Fibroblast of villous mesenchyme (primary cell): ENCODE measurements at regions not wholly inside any gene's neighbourhood (a gene's known extent, or its start where the extent isn't known, plus 50 kb on each side); places are given as distances from the start of the nearest gene placed in this dataset.
"Not testable (repeated sequence)": the region's sequence is repeated elsewhere in the genome, so short reads cannot be mapped to it uniquely, and the experiment has no call there.

ENCODE experiments used
- DNase-seq: peaks from one replicate; pipeline ENCODE4 v3.0.0-alpha.2; 2010; ENCODE audit warnings: low read depth
- H3K4me3 ChIP-seq: 2 replicates; pipeline ENCODE4 v1.5.1; 2011; ENCODE audit warnings: low read depth, mild to moderate bottlenecking, low read length
- CTCF ChIP-seq: IDR thresholded peaks from 2 replicates; pipeline ENCODE4 v1.5.1; 2012; ENCODE audit warnings: low read depth, mild to moderate bottlenecking, low read length; ENCODE audit not compliant: insufficient read depth

DNA sequence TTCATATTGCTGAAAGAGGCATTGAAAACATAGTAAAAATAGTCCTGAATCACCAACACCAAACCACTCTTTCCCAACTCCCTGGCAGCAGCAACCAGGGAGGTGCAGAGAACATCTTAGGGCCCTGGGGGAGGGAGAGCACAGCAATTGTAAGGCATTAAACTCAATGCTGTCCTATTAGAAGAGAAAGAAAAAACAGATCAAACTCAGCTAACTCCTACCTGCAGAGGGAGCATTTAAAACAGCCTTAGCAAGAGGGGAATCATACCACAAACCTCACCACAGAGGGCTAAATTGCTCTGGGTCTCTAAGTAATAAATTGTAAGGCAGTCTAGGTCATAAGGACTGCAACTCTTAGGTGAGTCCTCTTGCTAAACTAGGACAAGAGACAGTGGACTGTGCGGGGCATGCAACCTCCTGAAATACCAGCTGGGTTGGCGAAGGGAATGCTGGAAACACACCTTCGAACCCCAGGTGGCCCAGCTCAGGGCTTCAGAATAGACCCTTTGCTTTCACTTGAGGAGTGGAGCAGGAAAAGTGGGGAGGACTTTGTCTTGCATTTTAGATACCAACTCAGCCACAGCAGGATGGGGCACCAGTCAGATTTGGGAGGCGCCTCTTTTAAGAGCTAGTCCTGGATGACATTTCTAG, 697.1 kb upstream of the FAT3 start:
- no peak for DNase-seq
- H3K4me3 ChIP-seq = no peak overlapping the region
- no peak for TF ChIP-seq CTCF

DNA sequence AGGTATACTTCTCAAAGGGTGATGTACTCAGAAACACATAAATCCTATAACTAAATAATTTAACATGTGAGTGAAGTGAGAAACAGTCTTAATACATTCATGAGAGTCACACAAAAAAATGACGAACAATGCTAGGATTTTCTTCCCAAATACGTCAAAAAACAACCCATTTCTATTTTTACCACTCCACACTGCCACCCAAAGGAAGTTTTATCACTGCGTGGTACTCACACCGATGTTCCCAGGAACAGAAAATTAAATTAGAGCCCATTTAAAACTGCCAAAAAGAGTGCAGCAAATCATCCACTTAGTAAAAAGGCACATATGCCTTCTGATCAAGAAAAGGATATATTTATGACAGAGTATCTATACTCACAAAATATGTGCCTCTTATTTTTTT, 710.9 kb upstream of the FAT3 start:
- DNase-seq = no peak
- H3K4me3 ChIP-seq = no peak overlapping the region
- TF ChIP-seq CTCF = no peak

- no peak overlapping the region for H3K4me3 ChIP-seq
- no peak for TF ChIP-seq CTCF
- no peak for DNase-seq
Measured at GRCh38 chr11:91497847-91498246, 726.8 kb upstream of the FAT3 start.

- DNase-seq = no peak
- no peak for TF ChIP-seq CTCF
- no peak overlapping the region for H3K4me3 ChIP-seq
Measured at GRCh38 chr11:91495837-91496236, 728.8 kb upstream of the FAT3 start.

DNA sequence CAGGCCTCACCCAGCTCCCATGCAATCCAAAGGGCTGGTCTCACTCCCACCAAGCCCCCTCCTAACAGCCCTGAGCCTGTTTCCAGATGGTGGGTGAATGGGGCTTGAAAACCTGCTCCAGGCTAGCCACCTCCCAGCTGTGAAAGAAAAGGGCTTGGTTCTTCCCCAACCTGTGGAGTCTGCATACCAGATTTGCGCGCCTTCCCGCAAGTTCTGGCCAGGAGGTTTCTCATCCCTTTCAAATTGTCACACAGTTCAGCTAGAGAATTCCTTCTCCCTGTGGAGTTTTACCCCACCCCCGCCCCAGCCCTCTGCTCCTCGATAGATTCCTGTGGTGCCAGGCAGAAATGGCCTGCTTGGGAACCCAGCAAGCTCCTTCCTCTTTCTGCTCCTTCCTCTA, 734.6 kb upstream of the FAT3 start:
- no peak for TF ChIP-seq CTCF
- DNase-seq = no peak
- no peak overlapping the region for H3K4me3 ChIP-seq

DNA sequence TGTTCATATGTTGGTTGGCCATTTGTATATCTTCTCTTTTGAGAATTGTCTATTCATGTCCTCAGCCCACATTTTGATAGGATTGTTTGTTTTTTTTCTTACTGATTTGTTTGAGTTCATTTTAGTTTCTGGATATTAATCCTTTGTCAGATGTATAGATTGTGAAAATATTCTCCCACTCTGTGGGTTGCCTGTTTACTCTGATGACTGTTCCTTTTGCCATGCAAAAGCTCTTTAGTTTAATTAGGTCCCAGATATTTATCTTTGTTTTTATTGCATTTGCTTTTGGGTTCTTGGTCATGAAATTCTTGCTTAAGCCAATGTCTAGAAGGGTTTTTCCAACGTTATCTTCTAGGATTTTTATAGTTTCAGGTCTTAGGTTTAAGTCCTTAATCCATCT, 740.7 kb upstream of the FAT3 start:
- not testable (repeated sequence) for DNase-seq

DNA sequence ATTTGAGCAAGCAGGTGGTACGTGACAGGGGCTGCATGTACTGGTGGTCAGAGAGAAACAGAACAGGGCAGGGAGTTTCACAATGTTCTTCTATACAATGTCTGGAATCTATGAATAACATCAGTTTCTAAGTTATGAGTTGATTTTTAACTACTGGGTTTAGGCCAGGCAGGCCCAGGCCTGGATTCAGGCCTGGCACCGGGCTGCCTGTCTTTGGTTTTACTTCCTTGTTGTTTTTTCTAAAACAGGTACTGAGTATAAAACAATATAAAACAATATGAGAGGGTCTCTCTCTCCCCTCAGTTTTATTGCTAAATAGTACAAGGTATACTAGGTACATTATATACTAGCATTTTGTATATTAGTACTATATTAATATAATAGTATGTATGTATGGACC, 742.7 kb upstream of the FAT3 start:
- DNase-seq, H3K4me3 ChIP-seq: not testable (repeated sequence)

More for the DNA sequence above, 740.7 kb upstream of the FAT3 start:
- H3K4me3 ChIP-seq = not testable (repeated sequence)

DNA sequence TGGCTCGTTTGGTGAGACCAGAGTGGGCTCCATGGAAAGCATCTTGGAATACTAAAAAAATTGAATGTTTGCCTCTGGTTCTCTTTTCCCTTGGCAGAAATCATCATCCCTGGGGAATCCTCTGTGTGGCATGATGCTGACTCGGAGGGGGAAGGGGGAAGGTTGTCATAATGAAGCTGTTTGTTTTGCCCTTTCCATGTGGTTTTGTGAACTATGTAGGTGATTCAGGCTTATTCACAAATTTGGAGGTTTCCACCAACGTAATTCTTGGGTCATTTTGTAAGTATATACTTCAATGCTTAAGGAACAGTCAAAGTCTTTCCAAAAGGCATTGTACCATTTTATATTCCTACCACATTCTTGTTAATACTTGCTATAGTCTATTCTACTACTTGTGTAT, 754.0 kb upstream of the FAT3 start:
- DNase-seq = no peak
- TF ChIP-seq CTCF = no peak
- H3K4me3 ChIP-seq = no peak overlapping the region
